Tibial nerve (tissue), 4 donors: ENCODE measurements at regions not wholly inside any gene's neighbourhood (a gene's known extent, or its start where the extent isn't known, plus 50 kb on each side); places are given as distances from the start of the nearest gene placed in this dataset.
"Not testable (repeated sequence)": the region's sequence is repeated elsewhere in the genome, so short reads cannot be mapped to it uniquely, and the experiment has no call there.

Source experiments
- DNase-seq, 2 donors: peaks; one replicate each; pipeline ENCODE4 v3.0.0-alpha.2; 2019; ENCODE audit warnings: low spot score in 2 of 2
- H3K27ac ChIP-seq, 4 donors: fragments of 200-600 bp; sonication (generic) in 3 of 4; one replicate each; pipeline ENCODE4 v1.5.1; 2017 to 2019; ENCODE audit warnings: mild to moderate bottlenecking in 1 of 4
- H3K27me3 ChIP-seq, 2 donors: fragments of 200-600 bp; sonication (generic) in 1 of 2; one replicate each; pipeline versions ENCODE4 v1.5.1 to v1.6.0; 2017 to 2019
- H3K36me3 ChIP-seq, 3 donors: fragments of 200-600 bp; sonication (generic); one replicate each; pipeline ENCODE4 v1.5.1; 2018 to 2019
- H3K4me1 ChIP-seq, 4 donors: fragments of 200-600 bp; sonication (generic) in 3 of 4; one replicate each; pipeline ENCODE4 v1.5.1; 2017 to 2019
- H3K4me3 ChIP-seq, 4 donors: fragments of 200-600 bp; sonication (generic) in 3 of 4; one replicate each; pipeline ENCODE4 v1.5.1; 2017 to 2019; ENCODE audit warnings: mild to moderate bottlenecking in 1 of 4, moderate library complexity in 1 of 4
- H3K9me3 ChIP-seq, 4 donors: fragments of 200-600 bp; sonication (generic) in 3 of 4; one replicate each; pipeline ENCODE4 v1.5.1; 2017 to 2019
- CTCF ChIP-seq, 5 experiments: fragments of 200-600 bp in 3 of 5; fragments of 450-650 bp in 2 of 5; sonication (generic) in 3 of 5; IDR thresholded peaks; one replicate each; pipeline ENCODE4 v1.5.1; 2016 to 2019; ENCODE audit warnings: antibody characterized with exemption in 5 of 5, mild to moderate bottlenecking in 3 of 5, moderate library complexity in 2 of 5
- EP300 ChIP-seq, 2 donors: sonication (generic); formaldehyde crosslinking; IDR thresholded peaks; one replicate each; pipeline ENCODE4 v1.6.1; 2017; ENCODE audit warnings: antibody characterized with exemption in 2 of 2, mild to moderate bottlenecking in 1 of 2
- POLR2A ChIP-seq, 2 donors: fragments of 450-650 bp; IDR thresholded peaks; one replicate each; pipeline ENCODE4 v1.6.1; 2017; ENCODE audit warnings: antibody characterized with exemption in 2 of 2, mild to moderate bottlenecking in 2 of 2, moderate library complexity in 2 of 2
- WGBS, 2 donors: methylation state at CpG; one replicate each; pipeline ENCODE4 v1.1.5; 2018; 5-methylcytosine and 5-hydroxymethylcytosine counted together

GRCh38 chr2:133991606-133992168 is 262.2 kb upstream of the MGAT5 start:
- Histone ChIP-seq H3K4me1 (no peaks in the 10 kb centered on the region), H3K9me3 (no peaks in the 10 kb centered on the region), H3K36me3 (no peaks in the 10 kb centered on the region), H3K27ac (no peak overlapping the region), H3K4me3 (no peak overlapping the region), H3K27me3 (no peaks in the 10 kb centered on the region)
- TF ChIP-seq CTCF (IDR thresholded peaks at IDR 0.05) (no peak), POLR2A (IDR thresholded peaks at IDR 0.05) (no peak), EP300 (IDR thresholded peaks at IDR 0.05) (no peak)
- DNase-seq = no peak
- 72 to 85% methylated on average over 3 of the region's 3 CpGs for WGBS, 2 donors

GRCh38 chr2:133992454-133992853 is 261.4 kb upstream of the MGAT5 start:
- Histone ChIP-seq H3K27me3 (no peaks in the 10 kb centered on the region), H3K4me1 (no peaks in the 10 kb centered on the region), H3K9me3 (no peaks in the 10 kb centered on the region), H3K27ac (no peak overlapping the region), H3K4me3 (no peak overlapping the region), H3K36me3 (no peaks in the 10 kb centered on the region)
- TF ChIP-seq EP300 (IDR thresholded peaks at IDR 0.05) = no peak
- 82 to 89% methylated on average over 1 of the region's 1 CpG for WGBS, 2 donors
- no peak for DNase-seq

GRCh38 chr2:133993160-133993559 is 260.7 kb upstream of the MGAT5 start:
- DNase-seq = no peak
- no peak overlapping the region for H3K27ac ChIP-seq
- peaks cover 0 to 3% (median 0%) of the 10 kb centered on the region in 4 donors for H3K9me3 ChIP-seq
- H3K27me3 ChIP-seq = no peaks in the 10 kb centered on the region
- H3K4me1 ChIP-seq = no peaks in the 10 kb centered on the region
- 61 to 69% methylated on average over 3 of the region's 3 CpGs for WGBS, 2 donors
- no peaks in the 10 kb centered on the region for H3K36me3 ChIP-seq
- no peak for TF ChIP-seq POLR2A (IDR thresholded peaks at IDR 0.05)
- TF ChIP-seq EP300 (IDR thresholded peaks at IDR 0.05) = no peak
- no peak for TF ChIP-seq CTCF (IDR thresholded peaks at IDR 0.05)
- no peak overlapping the region for H3K4me3 ChIP-seq

- not testable (repeated sequence) for H3K9me3 ChIP-seq, H3K27ac ChIP-seq, H3K36me3 ChIP-seq, DNase-seq, H3K27me3 ChIP-seq, H3K4me3 ChIP-seq, H3K4me1 ChIP-seq
- 88 to 92% methylated on average over 4 of the region's 4 CpGs for WGBS, 2 donors
Observed at GRCh38 chr2:133998726-133999125, 255.1 kb upstream of the MGAT5 start.

GRCh38 chr2:134002391-134002790 is 251.5 kb upstream of the MGAT5 start:
- H3K4me1 ChIP-seq = no peaks in the 10 kb centered on the region
- no peaks in the 10 kb centered on the region for H3K36me3 ChIP-seq
- H3K27ac ChIP-seq = no peak overlapping the region
- peaks cover 0 to 9% (median 0%) of the 10 kb centered on the region in 4 donors for H3K9me3 ChIP-seq
- 97% methylated on average over 1 of the region's 1 CpG for WGBS, 2 donors
- DNase-seq = no peak
- no peak overlapping the region for H3K4me3 ChIP-seq
- no peaks in the 10 kb centered on the region for H3K27me3 ChIP-seq
- TF ChIP-seq CTCF (IDR thresholded peaks at IDR 0.05) (no peak), POLR2A (IDR thresholded peaks at IDR 0.05) (no peak), EP300 (IDR thresholded peaks at IDR 0.05) (no peak)

GRCh38 chr2:134002921-134003320 is 251.0 kb upstream of the MGAT5 start:
- no peak for TF ChIP-seq CTCF (IDR thresholded peaks at IDR 0.05)
- no peak for TF ChIP-seq EP300 (IDR thresholded peaks at IDR 0.05)
- no peak for TF ChIP-seq POLR2A (IDR thresholded peaks at IDR 0.05)
- H3K4me1 ChIP-seq = no peaks in the 10 kb centered on the region
- WGBS, 2 donors = 0 to 50% methylated on average over 1 of the region's 1 CpG
- H3K9me3 ChIP-seq = peaks cover 0 to 8% (median 0%) of the 10 kb centered on the region in 4 donors
- H3K27ac ChIP-seq = no peak overlapping the region
- H3K36me3 ChIP-seq = no peaks in the 10 kb centered on the region
- H3K4me3 ChIP-seq = no peak overlapping the region
- DNase-seq = no peak
- H3K27me3 ChIP-seq = no peaks in the 10 kb centered on the region
